ENCODE measurements at regions not wholly inside any gene's neighbourhood (a gene's known extent, or its start where the extent isn't known, plus 50 kb on each side); places are given as distances from the start of the nearest gene placed in this dataset.

DNA sequence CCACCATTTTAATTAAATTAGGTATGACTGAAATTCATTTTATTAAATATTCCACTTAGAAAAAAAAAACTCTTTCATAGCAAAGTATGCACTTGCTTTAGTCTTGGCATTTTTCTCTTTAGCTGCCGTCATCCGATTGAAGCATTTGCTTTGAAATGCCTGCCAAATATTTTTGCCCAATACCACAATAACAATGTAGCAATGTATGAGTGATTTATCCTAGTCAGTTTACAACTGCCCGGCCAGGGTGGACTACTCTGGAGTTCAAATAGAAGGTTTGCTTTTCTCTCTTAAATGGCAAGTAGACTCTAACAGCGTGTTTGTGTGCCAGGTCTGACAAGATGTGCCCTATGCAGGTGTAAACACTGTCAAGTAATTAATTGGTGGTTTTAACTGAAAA lies 675.3 kb upstream of the SGCG start:
- DNase-seq (ENCODE audit: low spot score), result no peak

DNA sequence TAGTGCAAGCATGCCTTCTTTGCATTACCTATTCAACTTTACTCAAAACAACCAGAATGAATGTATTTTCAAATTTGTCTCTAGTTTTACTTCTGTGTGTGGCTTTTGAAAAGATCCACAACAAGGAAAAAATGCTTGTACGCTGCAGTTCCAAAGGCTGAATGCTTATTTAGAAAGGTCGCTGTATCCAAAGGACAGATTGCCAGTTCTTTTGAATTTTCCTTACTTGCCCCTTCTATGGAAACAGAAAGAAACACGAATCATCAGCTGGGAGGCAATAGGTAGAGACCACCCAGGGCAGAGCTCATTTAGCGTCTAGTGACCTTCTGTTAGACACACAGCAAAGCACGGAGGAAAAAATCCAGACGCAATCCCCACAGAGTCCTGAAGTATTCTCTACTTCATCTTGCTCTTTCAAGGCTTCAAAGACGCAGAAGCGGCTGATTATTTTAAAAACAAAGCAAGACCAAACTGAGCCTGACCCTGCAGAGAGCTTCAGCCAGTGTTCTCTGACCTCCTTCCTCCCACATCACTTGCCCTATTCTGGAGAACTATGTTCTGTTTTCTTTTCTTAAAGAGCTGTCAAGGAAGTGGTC lies 674.6 kb upstream of the SGCG start:
- no peak for DNase-seq (ENCODE audit: low spot score)

DNA sequence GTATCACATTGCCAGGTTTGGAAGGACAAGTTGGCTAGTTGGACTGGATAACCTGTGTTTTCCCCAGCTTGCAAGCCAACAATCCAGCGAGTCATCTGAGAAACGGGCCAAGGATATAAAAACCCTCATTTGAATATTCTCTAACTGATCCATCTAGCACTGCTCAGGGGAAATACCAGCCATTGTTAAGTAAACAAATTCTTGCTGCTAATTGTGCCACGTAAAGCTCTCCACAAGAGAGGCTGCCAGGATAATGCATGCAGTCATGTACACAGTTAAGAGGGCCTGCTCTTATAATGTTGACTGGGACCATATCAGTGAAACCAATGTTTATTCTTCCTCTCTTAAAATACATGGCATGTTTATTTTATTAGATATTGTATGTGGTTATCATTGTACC lies 663.2 kb upstream of the SGCG start:
- DNase-seq (ENCODE audit: low spot score), result no peak

DNA sequence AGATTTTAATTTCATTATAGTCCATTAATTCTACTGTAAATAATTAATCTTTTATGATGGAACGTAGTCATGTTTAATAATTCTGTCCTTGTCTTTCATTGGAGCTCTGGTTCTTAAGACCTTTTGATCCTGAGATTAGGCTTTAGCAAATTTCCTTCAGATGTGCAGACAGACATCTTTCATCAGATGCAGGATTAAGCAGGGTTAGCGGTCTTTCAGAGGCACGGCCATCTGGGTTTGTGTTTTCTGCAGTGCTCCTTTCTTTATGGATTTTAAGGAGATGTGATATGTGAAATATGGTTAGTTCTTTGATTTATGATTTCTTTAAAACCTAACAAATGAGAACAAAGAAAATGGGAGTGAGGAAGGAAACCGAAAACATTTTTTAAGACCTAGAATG lies 643.9 kb upstream of the SGCG start:
- DNase-seq (ENCODE audit: low spot score), result no peak

DNA sequence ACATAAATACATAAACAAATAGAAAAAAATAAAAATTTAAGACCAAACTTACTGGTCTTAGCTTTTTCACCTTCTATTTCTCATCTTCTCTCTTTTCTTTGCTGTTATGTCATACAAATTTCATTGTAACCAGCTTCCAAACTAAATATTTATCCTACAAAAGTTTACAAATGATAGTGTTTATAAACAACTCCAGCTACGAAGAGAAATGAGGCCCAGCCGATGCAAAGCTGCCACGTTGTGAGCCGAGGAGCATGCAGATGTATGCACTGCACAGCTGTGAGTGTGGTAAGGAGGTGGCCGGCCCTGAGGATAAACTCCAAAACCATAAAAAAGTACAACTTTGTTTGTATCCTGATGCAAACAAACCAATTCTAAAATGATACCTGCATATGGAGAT lies 642.4 kb upstream of the SGCG start:
- DNase-seq (ENCODE audit: low spot score), result no peak

DNA sequence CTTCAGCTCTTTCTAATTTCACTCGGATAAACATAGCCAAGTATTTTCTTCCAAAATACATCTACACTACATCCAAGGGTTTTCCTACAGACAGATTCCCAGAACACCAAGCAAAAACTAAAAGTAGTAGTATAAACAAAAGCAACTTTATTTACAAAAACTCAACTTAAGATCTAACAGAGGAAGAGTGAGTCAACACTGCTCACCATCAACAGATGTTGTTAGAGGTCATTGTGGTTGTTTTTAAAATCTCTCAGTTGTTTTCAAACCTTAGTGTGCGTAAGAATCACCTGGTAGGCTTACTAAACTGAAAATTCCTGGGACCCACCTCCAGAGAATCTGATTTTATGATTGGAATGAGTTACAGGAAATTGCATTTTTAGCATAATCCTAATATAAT lies 631.7 kb upstream of the SGCG start:
- no peak for DNase-seq (ENCODE audit: low spot score)

DNA sequence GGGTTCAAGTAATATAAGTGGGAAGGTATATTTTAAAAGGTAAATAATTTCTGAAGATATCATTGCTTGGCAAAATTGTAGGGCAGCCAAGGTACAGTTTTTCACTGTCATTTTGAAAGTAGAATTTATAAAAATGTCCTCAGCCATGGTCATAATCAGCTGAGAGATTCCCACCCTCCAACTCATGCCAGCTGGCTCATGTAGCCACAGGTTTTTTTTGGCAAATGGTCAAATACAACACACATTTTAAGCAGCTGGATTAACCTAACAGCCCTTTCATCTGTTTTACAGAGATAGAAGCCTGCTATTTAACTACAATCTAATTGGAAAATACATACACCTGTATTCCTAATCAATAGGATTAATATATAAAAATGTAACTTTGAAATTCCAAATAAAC lies 619.2 kb upstream of the SGCG start:
- DNase-seq (ENCODE audit: low spot score), result no peak

DNA sequence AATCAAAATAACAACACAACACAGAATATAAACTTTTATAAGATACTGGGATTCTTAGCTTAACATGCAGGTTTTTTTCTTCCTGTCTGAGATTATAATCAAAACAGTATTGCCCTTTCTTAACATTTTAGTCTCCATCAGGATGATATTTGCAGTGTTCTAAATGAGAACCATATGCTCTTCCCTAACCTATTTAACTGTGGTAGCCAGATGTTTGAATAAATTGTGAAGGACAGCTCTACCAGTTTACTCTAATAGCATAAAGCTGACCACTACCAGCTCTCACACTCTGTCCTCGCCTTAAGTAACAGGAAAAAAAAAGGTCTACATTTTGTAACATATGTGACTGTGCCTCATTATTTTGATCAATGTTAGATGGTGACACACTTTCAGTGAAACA lies 618.7 kb upstream of the SGCG start:
- no peak for DNase-seq (ENCODE audit: low spot score)

DNA sequence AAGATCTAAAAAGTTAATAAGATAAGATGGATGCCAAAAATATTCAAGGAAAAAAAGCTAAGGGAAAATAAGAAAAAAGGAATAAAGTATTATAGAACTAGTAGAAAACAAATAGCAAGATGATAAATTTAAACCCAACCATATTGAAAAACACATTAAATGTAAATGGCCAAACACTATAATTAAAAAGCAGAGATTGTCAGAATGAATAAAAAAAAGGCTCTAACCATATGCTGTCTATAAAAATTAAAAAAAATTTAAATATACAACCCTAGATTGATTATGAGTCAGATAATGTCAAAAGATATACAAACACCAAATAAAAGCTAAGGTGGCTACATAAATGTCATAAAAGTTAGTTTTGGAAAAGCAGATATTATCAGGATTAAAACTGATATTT lies 617.5 kb upstream of the SGCG start:
- no peak for DNase-seq (ENCODE audit: low spot score)

DNA sequence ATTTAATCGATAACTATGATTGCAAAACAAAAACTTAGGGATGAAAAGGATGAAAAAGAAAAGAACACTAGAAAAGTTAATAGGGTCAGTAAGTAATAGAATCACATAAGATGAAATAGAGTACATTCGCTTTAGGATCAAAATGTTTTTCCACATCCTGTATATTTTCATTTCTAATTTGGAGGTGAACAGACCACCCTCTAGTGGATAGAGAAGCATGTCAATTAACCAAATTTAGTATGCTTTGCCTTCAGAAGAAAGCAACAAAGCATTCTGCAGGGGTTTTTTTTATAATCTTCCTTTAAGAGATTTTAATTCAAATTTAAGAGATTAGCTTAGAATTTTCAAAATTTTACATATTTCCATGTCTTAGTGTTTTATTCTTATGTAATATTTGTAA lies 611.0 kb upstream of the SGCG start:
- DNase-seq (ENCODE audit: low spot score), result no peak

DNA sequence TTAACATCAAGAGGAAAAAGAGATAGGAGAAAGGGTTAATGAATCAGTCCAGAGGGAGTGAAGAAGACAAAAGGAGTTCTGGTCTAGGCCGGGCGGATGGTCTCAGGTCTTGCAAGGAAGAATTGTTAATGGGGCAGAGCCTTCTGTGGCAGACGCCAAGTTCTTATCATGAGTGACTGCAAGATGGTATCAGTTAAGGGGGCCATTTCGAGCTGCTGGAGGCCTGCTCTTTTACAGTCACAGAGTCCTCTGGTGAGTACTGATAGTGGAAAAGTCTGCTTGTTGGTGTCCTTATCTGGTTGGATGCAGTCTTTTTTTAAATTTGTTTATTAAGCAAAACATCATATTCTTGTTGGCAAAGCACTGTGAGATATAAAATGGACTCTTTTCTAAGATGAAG lies 590.9 kb upstream of the SGCG start:
- no peak for DNase-seq (ENCODE audit: low spot score)

DNA sequence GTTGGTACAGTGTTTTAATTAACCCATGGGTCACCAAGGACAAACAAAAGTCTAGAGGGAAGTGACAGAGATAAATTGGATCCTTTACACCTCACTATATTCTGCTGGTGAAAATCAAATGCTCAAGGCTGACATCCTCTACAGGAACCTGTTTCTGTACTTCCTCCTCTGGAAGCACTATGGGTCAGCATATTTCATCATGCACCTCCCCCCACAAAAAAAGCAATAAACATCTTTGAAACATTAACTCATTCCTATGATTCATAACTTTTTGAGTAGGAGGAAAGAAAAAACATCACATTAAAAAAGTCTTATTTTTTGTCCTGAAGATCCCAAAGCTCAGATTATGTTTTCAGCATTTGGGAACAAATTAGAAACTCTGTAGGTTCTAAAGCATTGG lies 588.3 kb upstream of the SGCG start:
- DNase-seq (ENCODE audit: low spot score), result no peak

DNA sequence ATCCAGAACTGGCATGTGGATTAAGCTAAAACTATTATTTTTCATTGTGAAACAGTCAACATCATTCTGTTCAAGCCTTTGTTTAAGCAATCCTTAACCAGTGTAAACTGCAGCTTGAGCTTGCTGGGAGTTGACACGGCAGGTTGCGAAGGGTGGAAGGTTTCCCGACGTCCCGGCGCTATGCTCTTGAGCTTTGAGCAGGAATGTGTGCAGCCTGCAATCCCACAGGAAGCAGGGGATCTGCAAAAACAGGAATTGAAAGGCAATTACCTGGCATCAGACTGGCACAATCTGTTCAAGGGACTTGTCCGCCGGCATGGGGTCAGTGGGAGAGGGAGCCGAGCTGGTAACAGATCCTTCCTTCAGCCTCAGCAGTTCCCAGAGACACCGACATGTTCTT lies 586.7 kb upstream of the SGCG start:
- no peak for DNase-seq (ENCODE audit: low spot score)

DNA sequence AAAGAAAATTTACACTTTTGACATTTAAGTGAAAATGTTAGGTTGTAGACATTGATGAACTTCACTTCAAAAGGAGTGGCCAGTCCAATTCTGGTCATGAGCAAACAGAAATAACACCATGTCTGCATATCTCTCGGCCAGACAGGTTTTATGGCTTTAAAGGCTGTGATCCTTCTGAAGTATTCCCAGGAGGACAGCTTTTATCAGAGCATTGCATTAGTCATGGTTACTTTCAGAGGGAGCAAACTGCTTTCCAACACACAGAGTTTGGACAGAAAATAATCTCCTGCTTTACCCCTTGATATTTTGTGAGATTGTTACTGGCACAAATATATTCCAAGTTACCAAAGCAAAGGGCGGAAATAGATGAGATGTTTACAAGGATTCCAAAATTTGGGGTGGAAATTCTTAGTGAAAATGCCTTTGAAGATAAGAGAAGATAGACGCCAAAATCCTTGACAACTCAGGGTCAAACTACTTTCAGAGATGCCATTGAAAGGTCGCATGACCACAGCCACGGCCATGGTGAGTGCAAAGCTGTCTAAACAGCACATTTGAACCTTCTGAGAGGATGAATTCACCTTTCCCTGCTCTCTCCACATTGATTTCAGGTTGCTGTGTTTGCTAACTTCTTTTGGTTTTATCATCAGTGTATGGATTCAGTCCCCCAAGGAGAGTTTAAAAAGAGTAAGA lies 584.5 kb upstream of the SGCG start:
- DNase-seq (ENCODE audit: low spot score), result no peak

DNA sequence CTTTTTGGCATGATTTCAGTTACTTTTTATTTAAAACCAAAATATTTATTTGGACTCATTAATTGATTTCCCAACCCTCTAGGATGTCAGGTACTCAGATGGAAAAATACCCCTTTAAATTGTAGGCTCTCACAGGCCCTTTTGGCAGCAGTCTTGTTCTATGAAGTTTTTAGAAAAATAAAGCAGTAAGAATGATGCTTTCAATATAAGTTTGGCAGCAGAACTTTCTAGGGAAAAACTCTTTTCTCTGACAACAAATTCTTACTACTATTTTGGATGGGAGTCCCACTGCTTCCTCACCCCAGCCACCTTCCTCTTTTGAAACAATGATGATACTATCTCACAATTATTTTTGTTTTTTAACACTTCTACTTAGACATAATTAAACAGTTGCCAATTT lies 581.6 kb upstream of the SGCG start:
- DNase-seq (ENCODE audit: low spot score), result no peak

DNA sequence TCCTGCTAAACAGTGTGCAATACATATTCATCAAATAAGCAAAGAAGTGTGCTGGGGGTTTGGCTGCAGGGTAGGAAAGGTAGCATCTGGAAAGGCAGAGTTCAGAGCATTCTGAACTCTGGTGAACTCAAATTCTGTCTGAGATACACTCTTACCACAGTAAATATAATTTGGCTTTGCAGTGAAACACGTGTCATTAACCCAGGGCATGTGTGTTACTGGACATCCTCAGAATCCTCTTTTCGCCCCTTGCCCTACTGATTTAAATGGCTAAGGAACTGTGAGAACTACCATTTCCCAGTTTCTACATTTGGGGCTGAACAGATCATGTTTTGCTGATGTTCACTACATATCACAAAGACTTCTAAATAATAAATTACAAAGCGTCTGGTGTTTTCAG lies 562.8 kb upstream of the SGCG start:
- no peak for DNase-seq (ENCODE audit: low spot score)

DNA sequence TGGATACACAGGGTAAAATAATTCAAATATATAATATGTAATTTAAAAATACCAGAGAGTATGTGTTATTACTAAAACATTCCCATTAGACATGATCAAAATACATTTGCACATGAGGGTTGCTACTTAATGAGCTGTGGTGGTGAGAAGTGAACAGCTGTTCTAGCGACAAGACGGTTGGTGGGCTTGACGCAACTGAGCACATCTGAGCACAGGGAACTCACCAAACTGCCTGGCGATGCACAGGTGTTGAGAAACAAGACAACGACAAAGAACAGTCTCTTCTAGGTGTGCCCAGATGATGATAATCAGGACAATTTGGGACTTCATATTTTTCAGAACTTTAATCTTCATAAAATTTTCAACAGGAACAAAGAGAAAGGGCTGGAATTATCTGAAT lies 555.1 kb upstream of the SGCG start:
- no peak for DNase-seq (ENCODE audit: low spot score)

DNA sequence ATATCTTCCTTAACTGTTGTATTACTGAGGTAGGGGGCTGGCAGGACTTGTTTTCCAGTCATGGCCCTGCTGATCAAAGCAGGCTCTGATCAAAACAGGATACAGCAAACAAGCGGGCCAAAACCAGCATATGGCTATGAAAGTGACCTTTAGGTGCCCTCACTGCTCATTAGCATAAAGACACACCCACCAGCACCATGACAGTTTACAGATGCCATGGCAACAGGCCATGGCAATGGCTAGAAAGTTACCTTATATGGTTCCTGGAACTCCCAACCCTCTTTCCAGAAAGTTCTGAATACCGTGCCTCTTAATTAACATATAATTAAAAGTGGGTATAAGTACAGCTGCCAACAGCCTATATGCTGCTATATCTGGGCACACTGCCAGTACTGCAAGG lies 551.4 kb upstream of the SGCG start:
- DNase-seq (ENCODE audit: low spot score), result no peak

DNA sequence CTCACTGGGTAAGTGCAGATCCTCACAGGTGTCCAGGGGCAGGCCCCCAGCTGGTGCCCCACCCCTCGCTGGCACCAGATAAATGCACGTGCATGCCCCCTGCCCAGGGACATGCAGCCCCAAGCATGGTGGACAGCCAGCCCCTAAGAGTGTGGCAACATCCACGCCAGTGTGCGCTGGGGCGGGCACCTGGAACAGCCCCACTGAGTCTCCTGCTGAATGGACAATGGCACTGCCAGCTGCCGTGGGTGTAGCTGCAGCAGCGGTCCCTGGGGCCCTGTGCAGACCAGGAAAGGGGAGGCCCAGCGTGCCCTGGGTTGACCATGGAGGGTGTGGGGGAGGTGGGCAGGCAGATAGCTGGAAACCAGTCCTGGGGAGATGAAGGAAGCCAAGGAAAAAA lies 538.7 kb upstream of the SGCG start:
- no peak for DNase-seq (ENCODE audit: low spot score)

DNA sequence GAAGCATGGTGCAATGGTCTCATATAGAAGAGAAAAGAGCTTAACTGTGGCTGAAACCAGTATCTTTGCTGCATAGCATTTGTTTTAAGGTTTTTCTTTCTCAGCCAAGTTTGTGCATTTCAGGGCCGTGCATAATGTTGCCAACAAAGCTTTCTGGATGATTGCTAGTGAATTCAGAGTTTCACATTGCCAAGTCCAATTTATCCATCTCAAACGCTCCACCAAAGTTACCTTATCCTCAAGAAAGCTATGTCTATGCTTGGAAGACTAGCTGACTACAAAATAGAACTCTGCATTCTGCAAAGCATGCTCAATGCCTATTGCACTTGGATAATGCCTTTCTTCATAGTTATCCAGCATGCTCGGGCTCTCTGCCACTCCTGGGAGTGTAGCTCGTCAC lies 535.8 kb upstream of the SGCG start:
- no peak for DNase-seq (ENCODE audit: low spot score)

DNA sequence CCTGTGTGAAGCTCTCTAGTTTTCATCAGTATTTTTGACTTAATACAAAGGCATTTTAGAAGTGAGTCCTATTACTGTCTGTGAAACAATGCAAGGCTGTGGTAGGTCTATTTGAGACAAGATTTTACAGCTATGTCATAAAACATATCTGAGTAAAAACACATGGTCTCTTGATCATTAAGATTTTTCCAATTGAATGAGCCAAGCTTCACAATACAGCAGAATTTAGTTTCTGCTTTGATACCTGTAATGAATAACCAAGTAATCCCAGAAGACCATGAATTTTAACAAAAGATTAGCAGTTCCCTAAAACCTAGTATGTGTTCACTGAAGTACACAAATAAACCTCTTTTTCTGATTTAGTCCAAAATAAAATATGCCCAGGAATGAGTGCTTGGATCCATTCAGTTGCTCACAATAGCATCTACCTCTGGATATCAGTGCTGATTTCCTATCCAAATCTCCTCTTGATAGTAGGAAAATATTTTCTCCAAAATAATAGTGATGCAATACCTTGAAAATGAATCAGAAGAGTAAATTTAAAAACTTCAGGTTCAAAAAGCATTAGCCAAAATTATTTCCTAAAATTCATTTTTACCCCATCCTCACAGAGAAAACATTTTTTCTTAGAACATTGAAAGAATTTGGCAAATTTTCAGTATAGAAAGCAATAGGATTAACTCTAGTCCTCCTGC lies 533.5 kb upstream of the SGCG start:
- DNase-seq (ENCODE audit: low spot score), result no peak

DNA sequence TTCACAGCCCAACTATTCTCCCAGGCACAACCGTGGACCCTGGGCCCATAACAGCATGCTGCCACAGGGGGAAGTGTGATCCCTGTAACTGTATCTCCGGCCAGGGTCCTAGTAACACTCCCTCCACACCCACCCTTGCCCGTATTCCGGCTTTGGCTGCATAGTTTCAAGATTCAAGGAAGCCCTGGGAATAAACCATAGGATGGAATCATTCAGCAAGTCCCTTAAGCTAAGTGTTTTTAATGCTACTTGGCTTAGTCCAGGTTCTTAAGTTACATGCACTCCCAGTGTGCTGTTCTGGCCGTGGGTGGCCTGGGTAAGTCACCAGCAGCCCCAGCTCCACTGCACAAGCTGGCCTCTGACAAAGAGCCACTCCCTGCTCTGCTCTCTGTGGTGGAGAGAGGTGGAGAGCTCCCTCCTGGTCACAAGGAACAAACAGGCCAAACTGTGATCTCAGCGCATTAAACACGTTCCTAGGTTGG lies 532.4 kb upstream of the SGCG start:
- DNase-seq (ENCODE audit: low spot score), result no peak

DNA sequence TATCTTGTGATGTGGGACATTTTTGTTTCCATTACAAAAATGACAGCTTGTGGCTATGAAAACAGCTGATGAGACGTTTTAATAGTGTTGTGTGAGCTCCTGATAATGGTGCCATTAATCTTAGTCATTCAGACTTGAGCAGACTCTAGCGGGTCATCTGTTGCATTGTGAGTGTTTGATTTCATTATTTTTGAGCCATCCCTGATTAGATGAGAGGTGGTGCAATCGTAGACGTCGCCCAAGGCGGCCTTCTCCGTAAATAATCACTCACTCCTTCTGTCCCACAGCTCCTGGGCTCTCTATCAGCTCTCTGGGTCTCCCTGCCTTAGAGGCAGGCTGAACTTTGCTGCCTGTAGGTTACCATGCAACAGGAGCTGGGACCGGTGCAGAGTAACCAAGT lies 528.0 kb upstream of the SGCG start:
- no peak for DNase-seq (ENCODE audit: low spot score)

DNA sequence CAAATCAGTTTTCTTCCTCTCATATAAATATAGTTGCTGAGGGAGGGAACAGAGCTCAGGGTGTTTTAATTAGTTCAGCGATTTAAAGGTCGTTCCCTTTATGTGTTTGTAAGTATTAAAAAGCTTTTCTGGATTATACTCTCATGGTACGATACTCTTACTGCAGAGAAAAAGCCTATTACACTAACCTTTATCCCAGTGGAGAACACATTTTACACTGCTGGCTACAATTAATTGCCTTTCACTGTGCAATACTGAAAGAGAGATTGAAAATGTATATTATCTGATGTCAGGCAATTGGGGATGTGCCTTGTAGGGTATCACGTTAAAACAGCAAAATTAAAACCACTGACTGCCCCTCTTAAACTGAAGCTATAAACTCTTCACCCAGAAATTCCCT lies 526.9 kb upstream of the SGCG start:
- no peak for DNase-seq (ENCODE audit: low spot score)
